ENCODE measurements at regions not wholly inside any gene's neighbourhood (a gene's known extent, or its start where the extent isn't known, plus 50 kb on each side); places are given as distances from the start of the nearest gene placed in this dataset.

- intact Hi-C loops (cut with DNase I), result no loop called here
- no peaks in the 10 kb centered on the region for H3K27me3 ChIP-seq (ENCODE audit: control insufficient read depth, insufficient read depth)
- 75% methylated on average over 4 of the region's 4 CpGs for WGBS
- no peak for ATAC-seq
- H3K27ac ChIP-seq (ENCODE audit: low read length), result no peak overlapping the region
- no peaks in the 10 kb centered on the region for H3K4me1 ChIP-seq (ENCODE audit: control insufficient read depth, insufficient read depth, low read length)
- no peak overlapping the region for H3K4me3 ChIP-seq (ENCODE audit: low read length)
- no peaks in the 10 kb centered on the region for H3K9me3 ChIP-seq (ENCODE audit: control insufficient read depth, low read length)
- DNase-seq, result no peak
Observed at GRCh38 chr17:33481652-33482051, 188.6 kb upstream of the ASIC2 start.

GRCh38 chr17:33482636-33483035 is 189.5 kb upstream of the ASIC2 start:
- H3K4me1 ChIP-seq (ENCODE audit: control insufficient read depth, insufficient read depth, low read length), result no peaks in the 10 kb centered on the region
- DNase-seq (no peak), ATAC-seq (no peak)
- no peak overlapping the region for H3K4me3 ChIP-seq (ENCODE audit: low read length)
- H3K27me3 ChIP-seq (ENCODE audit: control insufficient read depth, insufficient read depth), result no peaks in the 10 kb centered on the region
- no peak overlapping the region for H3K27ac ChIP-seq (ENCODE audit: low read length)
- intact Hi-C loops (cut with DNase I), result no loop called here
- 88% methylated on average over 4 of the region's 4 CpGs for WGBS
- H3K9me3 ChIP-seq (ENCODE audit: control insufficient read depth, low read length), result no peaks in the 10 kb centered on the region

GRCh38 chr17:33484559-33484958 is 191.5 kb upstream of the ASIC2 start:
- Histone ChIP-seq H3K4me1 (ENCODE audit: control insufficient read depth, insufficient read depth, low read length) (no peaks in the 10 kb centered on the region), H3K27me3 (ENCODE audit: control insufficient read depth, insufficient read depth) (no peaks in the 10 kb centered on the region), H3K9me3 (ENCODE audit: control insufficient read depth, low read length) (no peaks in the 10 kb centered on the region), H3K27ac (ENCODE audit: low read length) (no peak overlapping the region), H3K4me3 (ENCODE audit: low read length) (no peak overlapping the region)
- intact Hi-C loops (cut with DNase I), result no loop called here
- no peak for DNase-seq
- no peak for ATAC-seq
- 80% methylated on average over 2 of the region's 2 CpGs for WGBS

GRCh38 chr17:33486135-33486885 is 193.2 kb upstream of the ASIC2 start:
- Histone ChIP-seq H3K4me1 (ENCODE audit: control insufficient read depth, insufficient read depth, low read length) (no peaks in the 10 kb centered on the region), H3K27me3 (ENCODE audit: control insufficient read depth, insufficient read depth) (no peaks in the 10 kb centered on the region), H3K27ac (ENCODE audit: low read length) (no peak overlapping the region), H3K9me3 (ENCODE audit: control insufficient read depth, low read length) (no peaks in the 10 kb centered on the region), H3K4me3 (ENCODE audit: low read length) (no peak overlapping the region)
- intact Hi-C loops (cut with DNase I), result no loop called here
- DNase-seq, result no peak
- no peak for ATAC-seq
- WGBS, result 85% methylated on average over 5 of the region's 5 CpGs

- WGBS, result 76% methylated on average over 4 of the region's 4 CpGs
- Histone ChIP-seq H3K4me3 (ENCODE audit: low read length) (no peak overlapping the region), H3K9me3 (ENCODE audit: control insufficient read depth, low read length) (no peaks in the 10 kb centered on the region), H3K27ac (ENCODE audit: low read length) (no peak overlapping the region), H3K27me3 (ENCODE audit: control insufficient read depth, insufficient read depth) (no peaks in the 10 kb centered on the region), H3K4me1 (ENCODE audit: control insufficient read depth, insufficient read depth, low read length) (no peaks in the 10 kb centered on the region)
- ATAC-seq (no peak), DNase-seq (no peak)
- intact Hi-C loops (cut with DNase I), result no loop called here
Observed at GRCh38 chr17:33487187-33487879, 194.2 kb upstream of the ASIC2 start.

- intact Hi-C loops (cut with DNase I), result no loop called here
- H3K27ac ChIP-seq (ENCODE audit: low read length), result no peak overlapping the region
- DNase-seq (no peak), ATAC-seq (no peak)
- no peak overlapping the region for H3K4me3 ChIP-seq (ENCODE audit: low read length)
- no peaks in the 10 kb centered on the region for H3K27me3 ChIP-seq (ENCODE audit: control insufficient read depth, insufficient read depth)
- no peaks in the 10 kb centered on the region for H3K9me3 ChIP-seq (ENCODE audit: control insufficient read depth, low read length)
- 82% methylated on average over 9 of the region's 9 CpGs for WGBS
- H3K4me1 ChIP-seq (ENCODE audit: control insufficient read depth, insufficient read depth, low read length), result no peaks in the 10 kb centered on the region
Observed at GRCh38 chr17:33491871-33492481, 198.9 kb upstream of the ASIC2 start.

GRCh38 chr17:33492731-33493265 is 199.7 kb upstream of the ASIC2 start:
- H3K4me1 ChIP-seq (ENCODE audit: control insufficient read depth, insufficient read depth, low read length), result no peaks in the 10 kb centered on the region
- no peak overlapping the region for H3K4me3 ChIP-seq (ENCODE audit: low read length)
- no peak overlapping the region for H3K27ac ChIP-seq (ENCODE audit: low read length)
- no peaks in the 10 kb centered on the region for H3K9me3 ChIP-seq (ENCODE audit: control insufficient read depth, low read length)
- 79% methylated on average over 3 of the region's 3 CpGs for WGBS
- intact Hi-C loops (cut with DNase I), result no loop called here
- ATAC-seq, result no peak
- no peak for DNase-seq
- no peaks in the 10 kb centered on the region for H3K27me3 ChIP-seq (ENCODE audit: control insufficient read depth, insufficient read depth)

GRCh38 chr17:33493566-33493965 is 200.5 kb upstream of the ASIC2 start:
- no peak overlapping the region for H3K4me3 ChIP-seq (ENCODE audit: low read length)
- H3K9me3 ChIP-seq (ENCODE audit: control insufficient read depth, low read length), result no peaks in the 10 kb centered on the region
- ATAC-seq, result no peak
- no peak for DNase-seq
- intact Hi-C loops (cut with DNase I), result no loop called here
- WGBS, result 49% methylated on average over 5 of the region's 5 CpGs
- H3K4me1 ChIP-seq (ENCODE audit: control insufficient read depth, insufficient read depth, low read length), result no peaks in the 10 kb centered on the region
- H3K27ac ChIP-seq (ENCODE audit: low read length), result no peak overlapping the region
- H3K27me3 ChIP-seq (ENCODE audit: control insufficient read depth, insufficient read depth), result no peaks in the 10 kb centered on the region

GRCh38 chr17:33494151-33494550 is 201.1 kb upstream of the ASIC2 start:
- Histone ChIP-seq H3K9me3 (ENCODE audit: control insufficient read depth, low read length) (no peaks in the 10 kb centered on the region), H3K27ac (ENCODE audit: low read length) (no peak overlapping the region), H3K4me1 (ENCODE audit: control insufficient read depth, insufficient read depth, low read length) (no peaks in the 10 kb centered on the region), H3K27me3 (ENCODE audit: control insufficient read depth, insufficient read depth) (no peaks in the 10 kb centered on the region), H3K4me3 (ENCODE audit: low read length) (no peak overlapping the region)
- intact Hi-C loops (cut with DNase I), result no loop called here
- WGBS, result 74% methylated on average over 4 of the region's 4 CpGs
- ATAC-seq (no peak), DNase-seq (no peak)

- Histone ChIP-seq H3K4me3 (ENCODE audit: low read length) (no peak overlapping the region), H3K9me3 (ENCODE audit: control insufficient read depth, low read length) (no peaks in the 10 kb centered on the region), H3K27me3 (ENCODE audit: control insufficient read depth, insufficient read depth) (no peaks in the 10 kb centered on the region), H3K27ac (ENCODE audit: low read length) (no peak overlapping the region), H3K4me1 (ENCODE audit: control insufficient read depth, insufficient read depth, low read length) (no peaks in the 10 kb centered on the region)
- intact Hi-C loops (cut with DNase I), result no loop called here
- ATAC-seq (no peak), DNase-seq (no peak)
- WGBS, result 63% methylated on average over 3 of the region's 3 CpGs
Observed at GRCh38 chr17:33497623-33498022, 204.5 kb upstream of the ASIC2 start.

GRCh38 chr17:33498069-33498468 is 205.0 kb upstream of the ASIC2 start:
- intact Hi-C loops (cut with DNase I), result no loop called here
- 64% methylated on average over 6 of the region's 6 CpGs for WGBS
- no peaks in the 10 kb centered on the region for H3K4me1 ChIP-seq (ENCODE audit: control insufficient read depth, insufficient read depth, low read length)
- H3K9me3 ChIP-seq (ENCODE audit: control insufficient read depth, low read length), result no peaks in the 10 kb centered on the region
- no peak overlapping the region for H3K4me3 ChIP-seq (ENCODE audit: low read length)
- no peak for DNase-seq
- no peaks in the 10 kb centered on the region for H3K27me3 ChIP-seq (ENCODE audit: control insufficient read depth, insufficient read depth)
- ATAC-seq, result no peak
- no peak overlapping the region for H3K27ac ChIP-seq (ENCODE audit: low read length)
